CD4-positive, alpha-beta T cell treated with Interleukin-2 at 100 ng/mL for 4 hours (primary cell): ENCODE measurements at regions not wholly inside any gene's neighbourhood (a gene's known extent, or its start where the extent isn't known, plus 50 kb on each side); places are given as distances from the start of the nearest gene placed in this dataset.

Source experiments
- DNase-seq: peaks from one replicate; pipeline ENCODE4 v3.0.0-alpha.2; 2020; ENCODE audit warnings: low spot score

DNA sequence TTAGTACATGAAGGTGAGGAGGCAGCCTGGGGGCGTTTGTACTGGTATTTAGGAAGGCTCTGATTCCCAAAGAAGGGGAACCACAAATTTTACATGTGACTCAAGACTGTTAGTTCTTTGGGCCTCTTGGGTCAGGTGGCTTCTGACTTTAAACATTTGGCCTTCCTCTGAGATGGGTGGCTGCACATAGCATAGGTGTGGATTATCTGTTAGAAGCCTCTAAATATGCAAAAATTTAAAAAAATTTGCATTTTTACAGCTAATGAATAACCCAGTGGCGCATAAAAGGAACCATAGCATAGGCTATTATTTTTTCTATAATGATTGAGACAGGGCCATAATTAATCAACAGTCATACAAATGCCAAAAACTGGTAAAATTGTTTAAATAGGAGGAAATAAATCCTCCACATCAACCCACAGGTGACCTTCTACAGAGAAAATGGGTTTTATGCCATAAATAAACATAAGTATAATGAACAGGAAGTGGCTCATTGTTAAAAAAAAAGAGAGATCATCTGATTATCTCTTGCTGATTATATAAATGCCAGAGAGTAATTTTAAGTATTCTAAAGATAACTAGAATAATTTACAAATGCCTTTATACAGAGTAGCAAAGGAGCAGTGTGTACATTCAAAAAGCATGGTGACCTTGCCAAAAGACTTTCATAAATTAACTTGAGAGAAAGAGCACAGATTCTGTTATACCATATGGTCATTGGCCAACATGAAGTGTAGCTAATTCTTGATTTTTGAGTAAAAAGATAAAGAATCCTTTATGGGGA is 284.2 kb upstream of the ATP2B1 start:
- DNase-seq: peak; percentile 6

GRCh38 chr12:89991807-89992590 is 283.4 kb upstream of the ATP2B1 start:
- DNase-seq: no peak

- DNase-seq: no peak
These were observed 279.7 kb upstream of the ATP2B1 start for GRCh38 chr12:89988188-89988915.

- no peak for DNase-seq
These were observed 277.3 kb upstream of the ATP2B1 start for GRCh38 chr12:89985935-89986334.

DNA sequence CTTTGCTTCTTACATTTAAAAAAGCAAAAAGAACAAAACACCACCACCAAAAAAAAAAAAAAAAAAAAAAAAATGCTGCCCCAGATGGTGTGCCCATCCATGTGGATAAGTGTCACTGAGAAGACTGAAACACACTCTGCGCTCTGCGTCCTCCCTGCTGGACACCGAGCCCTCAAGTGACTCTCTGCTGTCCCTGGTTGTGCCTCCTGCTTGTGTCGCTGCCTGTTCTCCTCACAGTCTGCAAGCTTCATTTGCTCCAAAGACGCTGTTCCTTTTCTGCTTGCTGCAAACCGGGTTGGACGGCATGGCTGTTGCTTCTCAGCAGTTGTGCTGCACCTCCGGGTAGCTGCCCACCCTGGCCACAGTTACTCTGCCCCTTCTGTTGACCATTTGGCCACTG is 276.2 kb upstream of the ATP2B1 start:
- no peak for DNase-seq

DNA sequence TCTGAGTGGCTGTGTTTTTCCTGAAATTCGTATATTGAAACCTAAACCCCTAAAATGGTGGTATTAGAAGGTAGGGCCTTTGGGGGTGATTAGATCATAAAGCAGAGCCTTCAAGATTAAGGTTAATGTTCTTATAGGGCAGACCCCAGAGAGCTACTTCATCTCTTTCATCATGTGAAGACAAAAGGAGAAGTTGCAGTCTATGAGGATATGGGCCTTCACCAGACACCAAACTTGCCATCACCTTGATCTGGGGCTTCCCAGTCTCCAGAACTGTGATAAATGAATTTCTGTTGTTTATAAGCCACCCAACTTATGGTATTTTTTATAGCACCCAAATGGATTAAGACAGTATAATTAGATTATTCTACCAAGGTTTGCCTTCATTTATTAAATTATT is 275.0 kb upstream of the ATP2B1 start:
- DNase-seq: no peak

DNA sequence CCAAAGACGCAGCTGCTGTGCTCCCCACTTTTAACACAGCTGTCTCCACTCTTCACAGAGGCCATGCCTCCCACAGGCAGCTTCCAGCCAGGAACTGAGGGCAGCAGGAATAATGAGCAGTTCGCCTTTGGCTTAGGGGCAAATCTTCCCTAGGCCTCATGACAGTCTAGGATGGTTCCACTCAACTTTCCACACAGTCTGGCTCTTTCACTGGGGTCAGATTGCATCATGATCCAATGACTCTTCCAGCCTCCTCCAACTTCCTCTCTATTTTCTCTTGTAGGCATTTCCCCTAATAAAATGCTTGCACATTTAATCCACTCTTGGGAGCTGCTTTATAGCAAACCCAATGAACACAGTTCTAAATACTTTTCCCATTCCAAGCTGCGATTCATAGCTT is 271.6 kb upstream of the ATP2B1 start:
- DNase-seq: no peak

DNA sequence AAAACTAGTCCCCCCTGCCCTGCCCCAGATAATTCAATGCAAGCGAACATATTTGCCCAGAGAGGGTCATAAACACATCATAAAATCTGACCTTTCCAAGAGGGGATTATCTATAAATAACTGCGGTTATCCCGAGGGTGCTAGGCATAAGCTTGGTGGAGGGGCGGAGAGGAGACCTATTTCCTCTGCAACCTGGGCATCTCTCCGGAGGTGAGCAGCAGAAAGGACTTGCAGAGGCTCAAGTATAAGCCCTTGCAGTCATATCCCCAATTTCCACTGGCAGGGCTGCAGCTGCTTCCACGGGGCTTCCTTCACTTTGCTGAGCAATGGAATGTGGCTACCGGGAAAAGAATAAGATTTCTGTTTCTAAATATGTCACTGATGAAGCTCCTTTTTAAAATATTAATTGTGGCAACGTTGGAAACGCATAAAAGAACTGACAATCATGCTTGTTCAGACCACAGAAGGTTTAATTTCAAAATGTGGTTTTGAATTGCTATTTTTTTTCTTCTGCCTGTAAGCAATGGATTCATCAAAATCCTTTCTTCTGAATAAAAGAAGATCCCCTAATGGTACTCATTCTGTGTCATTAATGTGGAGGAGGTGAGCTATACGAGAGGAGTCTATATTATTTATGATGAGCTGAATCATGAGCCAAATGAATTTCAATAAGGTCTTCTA is 268.9 kb upstream of the ATP2B1 start:
- no peak for DNase-seq

DNA sequence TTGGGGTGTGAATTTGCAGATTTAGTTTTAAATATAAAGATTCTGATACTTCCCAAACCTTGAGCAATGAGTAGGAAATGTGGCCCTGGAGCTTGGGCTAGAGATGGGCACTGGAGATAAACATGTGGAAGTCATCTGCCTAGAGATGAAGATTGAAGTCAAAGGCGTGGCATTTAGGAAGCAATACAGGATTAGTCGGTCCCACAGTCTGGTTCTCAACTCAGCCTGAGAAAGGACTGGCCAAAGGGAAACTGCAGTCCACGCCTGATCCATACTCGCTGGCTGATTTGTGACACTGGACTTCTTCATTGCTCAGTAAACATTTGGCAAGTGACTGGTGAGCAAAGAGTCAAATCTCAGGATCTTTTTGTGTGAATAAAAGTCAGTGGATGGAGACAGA is 268.2 kb upstream of the ATP2B1 start:
- DNase-seq: no peak

- DNase-seq: no peak
These were observed 266.9 kb upstream of the ATP2B1 start for GRCh38 chr12:89975574-89975973.

GRCh38 chr12:89971880-89972279 is 263.2 kb upstream of the ATP2B1 start:
- DNase-seq: no peak

- no peak for DNase-seq
These were observed 262.1 kb upstream of the ATP2B1 start for GRCh38 chr12:89970722-89971121.

DNA sequence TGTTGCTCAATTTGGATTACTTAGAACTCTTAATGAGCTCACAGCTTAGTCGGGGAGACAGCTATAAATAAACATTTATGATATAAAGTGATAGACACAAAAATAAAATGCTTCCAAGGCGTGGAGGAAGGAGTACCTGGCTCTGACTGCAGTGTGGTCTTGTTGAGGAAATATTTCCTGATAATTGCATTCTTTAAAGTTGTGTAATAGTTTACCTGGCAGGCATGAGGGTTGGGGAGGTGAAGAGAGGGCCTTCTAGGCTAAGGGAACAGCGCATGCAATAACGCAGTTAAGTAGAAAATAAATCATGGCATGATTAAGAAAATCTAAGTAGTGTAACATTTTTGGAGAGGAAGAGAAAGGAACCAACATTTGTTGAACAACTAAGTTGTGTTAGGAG is 260.5 kb upstream of the ATP2B1 start:
- no peak for DNase-seq

GRCh38 chr12:89968151-89968700 is 259.6 kb upstream of the ATP2B1 start:
- DNase-seq: no peak

DNA sequence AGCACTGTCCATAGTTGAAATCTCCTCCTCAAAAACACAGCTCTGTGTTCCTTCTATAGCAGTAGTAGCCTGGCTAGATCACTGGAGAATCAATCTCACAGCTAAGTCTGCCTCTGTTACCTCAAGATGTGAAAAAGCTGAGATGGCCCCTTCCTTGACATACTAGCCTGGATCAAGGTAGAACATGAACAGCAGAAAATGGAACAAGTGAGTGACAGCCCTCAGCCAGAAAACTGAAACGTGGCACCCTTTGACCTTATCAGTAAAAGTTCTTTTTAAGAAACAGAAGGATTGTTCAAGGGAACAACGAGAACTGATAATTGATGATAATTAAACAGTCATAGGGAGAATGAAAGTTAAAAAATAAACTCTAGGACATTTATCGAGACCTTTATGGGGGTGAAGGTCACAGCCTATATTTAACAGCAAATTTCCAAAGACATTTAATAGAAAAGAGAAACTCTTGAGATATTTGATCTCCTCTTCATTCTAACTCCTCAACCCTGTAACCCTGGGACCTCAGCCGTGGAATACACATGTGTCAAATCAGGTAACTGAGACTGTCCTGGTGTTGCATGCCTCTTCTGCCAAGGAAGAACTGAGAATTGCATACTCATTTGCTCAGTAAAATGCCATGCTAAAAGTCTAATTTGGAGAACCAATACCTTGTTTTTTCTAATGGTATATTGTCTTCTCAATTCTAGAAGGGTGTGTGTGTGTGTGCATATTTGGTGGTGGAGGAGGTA is 258.0 kb upstream of the ATP2B1 start:
- no peak for DNase-seq

- DNase-seq: no peak
These were observed 257.4 kb upstream of the ATP2B1 start for GRCh38 chr12:89965993-89966392.

- peak; percentile 30 for DNase-seq
These were observed 254.0 kb upstream of the ATP2B1 start for GRCh38 chr12:89962648-89963047.

- peak; percentile 19 for DNase-seq
These were observed 252.2 kb upstream of the ATP2B1 start for GRCh38 chr12:89960607-89961394.

GRCh38 chr12:89960011-89960507 is 251.4 kb upstream of the ATP2B1 start:
- peak; percentile 65 for DNase-seq

- DNase-seq: no peak
These were observed 250.5 kb upstream of the ATP2B1 start for GRCh38 chr12:89959179-89959578.
